Stimulated activated CD4-positive, alpha-beta T cell treated with anti-CD3 and anti-CD28 coated beads, Interleukin-1b, Interleukin-23, amount 100 ng/mL, for 24 hours (primary cell): ENCODE measurements at regions not wholly inside any gene's neighbourhood (a gene's known extent, or its start where the extent isn't known, plus 50 kb on each side); places are given as distances from the start of the nearest gene placed in this dataset.
"Not testable (repeated sequence)": the region's sequence is repeated elsewhere in the genome, so short reads cannot be mapped to it uniquely, and the experiment has no call there.

Source experiments
- DNase-seq, 4 experiments: peaks; one replicate each; pipeline ENCODE4 v3.0.0-alpha.2; 2020; ENCODE audit warnings: low read depth in 4 of 4, low spot score in 1 of 4

DNA sequence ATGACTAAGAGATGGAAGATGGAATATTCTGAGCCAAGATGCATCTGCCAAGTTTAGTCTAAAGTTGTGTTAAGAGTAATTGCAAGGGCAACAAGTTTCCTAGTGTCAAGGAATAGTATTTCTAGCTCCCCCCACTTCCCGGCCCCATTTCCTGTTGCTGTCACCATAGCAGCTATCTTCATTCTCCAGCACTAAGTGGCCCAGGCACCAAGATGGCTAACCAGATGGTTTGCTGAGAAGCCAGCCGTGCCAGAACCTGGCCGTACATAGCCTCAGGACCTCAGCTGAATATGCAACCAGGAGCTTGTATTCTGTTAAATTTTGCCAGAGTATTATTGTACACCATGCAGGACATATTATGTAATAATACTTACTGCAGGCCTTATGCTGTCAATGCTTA is 108.8 kb upstream of the UMPS start:
- no peak for DNase-seq

DNA sequence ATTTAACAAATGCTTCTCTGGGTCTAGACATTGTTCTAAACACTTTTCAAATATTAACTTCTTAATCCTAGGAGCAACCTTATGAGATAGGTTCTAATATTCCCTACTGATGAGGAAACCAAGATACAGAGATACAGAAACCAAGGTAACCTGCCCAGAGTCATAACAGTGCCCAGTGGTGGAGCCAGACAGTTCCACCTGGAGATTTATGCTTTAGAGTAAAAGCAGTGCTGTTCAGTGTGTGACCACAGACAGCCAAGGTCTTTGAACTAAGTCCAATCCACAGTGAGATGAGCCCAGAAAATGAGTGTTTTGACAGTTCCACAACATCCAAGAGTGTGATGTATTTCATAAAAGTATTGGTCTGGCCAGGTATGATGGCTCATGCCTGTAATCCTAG is 105.2 kb upstream of the UMPS start:
- no peak for DNase-seq

DNA sequence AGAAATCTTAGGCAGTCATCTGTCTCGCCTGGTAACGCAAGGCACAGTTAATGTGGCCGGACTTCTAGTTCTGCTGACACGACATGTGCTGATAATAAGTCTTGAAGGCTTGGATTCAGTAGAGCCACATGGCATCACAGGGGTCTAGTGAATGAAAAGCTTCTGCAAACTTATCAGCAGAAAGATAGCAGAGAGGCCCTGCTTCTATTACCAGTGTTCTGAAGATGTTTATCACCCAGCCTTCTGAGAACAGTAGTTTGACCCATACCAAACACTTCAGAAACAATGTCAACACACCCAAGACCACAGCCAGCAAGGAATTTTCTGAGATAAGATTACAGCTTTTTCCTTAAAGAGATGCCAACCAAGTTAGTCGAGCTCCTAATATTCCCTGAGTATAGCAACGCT is 102.7 kb upstream of the UMPS start:
- DNase-seq, result no peak

DNA sequence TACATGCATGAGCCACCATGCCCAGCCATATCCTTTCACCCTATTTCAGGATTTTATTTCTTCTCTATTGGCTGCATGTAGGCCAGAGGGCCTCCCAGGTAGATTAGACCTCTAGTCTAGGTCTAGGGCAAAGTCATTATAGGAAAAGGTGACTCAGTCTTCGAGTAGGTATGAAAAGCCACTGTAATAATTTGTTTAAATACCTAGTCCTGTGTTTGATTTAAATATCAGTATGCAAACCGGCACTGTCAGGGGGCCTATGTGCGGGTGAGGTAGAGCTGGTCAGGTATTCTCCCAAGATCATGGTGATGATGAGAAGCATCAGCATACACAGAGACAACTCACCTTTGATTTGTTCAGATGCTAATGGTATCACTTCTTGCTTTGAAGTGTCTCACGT is 101.4 kb upstream of the UMPS start:
- no peak for DNase-seq

DNA sequence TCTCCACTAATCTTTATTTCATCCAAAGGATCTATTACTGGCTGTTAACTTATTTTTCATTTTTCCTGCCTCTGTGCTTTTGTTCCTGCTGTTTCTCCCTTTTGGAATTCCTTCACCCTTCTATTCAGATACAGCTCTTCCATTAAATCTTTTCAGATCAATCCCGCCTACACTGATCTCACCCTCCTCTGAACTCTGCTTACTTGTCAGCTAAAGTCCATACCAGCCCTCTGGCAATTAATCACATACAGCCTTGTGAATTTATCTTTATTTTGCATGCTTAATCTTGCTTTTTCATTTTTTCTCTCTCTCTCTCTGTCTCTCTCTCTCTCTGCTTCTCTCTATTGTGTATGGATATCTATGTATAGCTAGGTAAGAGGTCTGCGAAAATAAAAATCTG is 100.8 kb upstream of the UMPS start:
- DNase-seq, result no peak

DNA sequence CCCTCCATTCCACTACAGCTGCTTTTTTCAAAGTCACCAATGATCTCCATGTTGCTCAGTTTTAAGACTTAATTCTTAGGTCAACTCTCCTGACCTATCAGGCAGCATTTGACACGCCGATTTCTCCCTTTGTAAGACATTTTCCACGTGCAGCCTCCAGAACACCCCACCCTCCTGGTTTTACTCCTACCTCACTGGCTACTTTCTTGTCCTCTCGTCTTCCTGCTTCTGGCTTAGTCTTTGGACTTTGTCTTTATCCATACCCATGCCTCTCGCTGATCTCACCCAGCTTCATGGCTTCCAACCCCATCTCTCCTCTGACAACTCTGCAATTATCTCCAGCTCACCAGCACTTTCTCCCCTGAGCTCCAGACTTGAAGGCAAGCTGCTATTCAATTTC is 99.3 kb upstream of the UMPS start:
- no peak for DNase-seq

DNA sequence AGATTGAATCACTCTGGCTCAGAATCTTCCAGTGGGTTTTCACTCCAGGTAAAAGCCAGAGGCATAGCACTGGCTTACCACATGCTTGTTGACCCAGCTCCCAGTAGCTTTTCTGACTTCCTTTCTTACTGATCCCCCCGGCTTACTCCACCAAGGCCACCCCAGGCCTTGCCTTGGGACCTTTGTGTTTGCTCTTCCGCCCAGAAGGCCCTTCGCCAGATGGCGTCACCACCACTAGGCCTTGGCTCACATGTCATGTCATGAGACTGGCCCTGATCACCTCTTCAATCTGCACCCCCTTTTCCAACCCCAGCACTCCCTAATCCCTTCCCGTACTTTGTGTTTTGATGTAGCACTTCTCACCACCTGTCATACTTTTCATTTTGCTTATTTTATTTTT is 98.5 kb upstream of the UMPS start:
- no peak for DNase-seq

DNA sequence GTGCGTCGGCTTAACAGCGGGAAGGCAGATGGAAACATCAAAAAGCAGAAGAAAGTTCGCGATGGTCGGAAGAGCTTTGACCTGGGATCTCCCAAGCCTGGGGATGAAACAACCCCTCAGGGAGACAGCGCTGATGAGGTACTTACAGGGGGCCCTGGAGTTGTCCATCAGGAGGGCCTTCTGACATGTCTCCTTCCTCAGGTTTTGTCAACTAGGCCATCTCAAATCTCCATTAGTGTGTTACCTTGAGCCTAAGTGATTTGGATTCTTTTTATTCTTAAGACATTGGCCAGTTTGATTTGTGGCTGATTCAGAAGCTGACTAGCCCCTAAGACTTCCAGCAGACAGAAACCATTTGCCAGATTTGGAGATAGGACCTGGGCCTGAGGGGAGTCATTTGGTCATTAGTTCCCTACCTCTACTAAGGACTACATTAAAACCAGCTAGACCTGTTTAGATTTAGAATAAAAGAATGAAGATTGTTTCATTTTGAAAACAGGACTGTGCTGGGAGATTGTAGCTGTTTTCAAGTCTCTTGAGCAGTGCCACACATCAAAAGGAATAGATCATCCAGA is 97.6 kb upstream of the UMPS start:
- DNase-seq, result no peak

DNA sequence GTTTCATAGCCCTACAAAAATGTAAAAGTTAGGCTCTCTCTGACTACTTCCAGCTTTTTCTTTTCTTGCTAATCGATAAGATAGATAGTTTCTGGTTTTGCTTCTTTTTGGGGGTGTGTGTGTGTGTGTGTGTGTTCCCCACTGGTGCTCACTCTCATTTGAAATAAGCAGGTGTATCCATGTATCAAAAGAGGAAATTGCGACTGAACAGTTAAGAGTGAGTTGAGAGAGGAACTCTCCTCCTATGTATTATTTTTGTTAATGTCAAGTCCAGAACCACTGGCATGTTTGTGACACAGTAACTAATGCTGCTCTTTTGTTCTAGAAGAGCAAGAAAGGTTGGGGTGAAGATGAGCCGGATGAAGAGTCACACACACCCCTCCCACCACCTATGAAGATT is 96.7 kb upstream of the UMPS start:
- DNase-seq, result no peak

DNA sequence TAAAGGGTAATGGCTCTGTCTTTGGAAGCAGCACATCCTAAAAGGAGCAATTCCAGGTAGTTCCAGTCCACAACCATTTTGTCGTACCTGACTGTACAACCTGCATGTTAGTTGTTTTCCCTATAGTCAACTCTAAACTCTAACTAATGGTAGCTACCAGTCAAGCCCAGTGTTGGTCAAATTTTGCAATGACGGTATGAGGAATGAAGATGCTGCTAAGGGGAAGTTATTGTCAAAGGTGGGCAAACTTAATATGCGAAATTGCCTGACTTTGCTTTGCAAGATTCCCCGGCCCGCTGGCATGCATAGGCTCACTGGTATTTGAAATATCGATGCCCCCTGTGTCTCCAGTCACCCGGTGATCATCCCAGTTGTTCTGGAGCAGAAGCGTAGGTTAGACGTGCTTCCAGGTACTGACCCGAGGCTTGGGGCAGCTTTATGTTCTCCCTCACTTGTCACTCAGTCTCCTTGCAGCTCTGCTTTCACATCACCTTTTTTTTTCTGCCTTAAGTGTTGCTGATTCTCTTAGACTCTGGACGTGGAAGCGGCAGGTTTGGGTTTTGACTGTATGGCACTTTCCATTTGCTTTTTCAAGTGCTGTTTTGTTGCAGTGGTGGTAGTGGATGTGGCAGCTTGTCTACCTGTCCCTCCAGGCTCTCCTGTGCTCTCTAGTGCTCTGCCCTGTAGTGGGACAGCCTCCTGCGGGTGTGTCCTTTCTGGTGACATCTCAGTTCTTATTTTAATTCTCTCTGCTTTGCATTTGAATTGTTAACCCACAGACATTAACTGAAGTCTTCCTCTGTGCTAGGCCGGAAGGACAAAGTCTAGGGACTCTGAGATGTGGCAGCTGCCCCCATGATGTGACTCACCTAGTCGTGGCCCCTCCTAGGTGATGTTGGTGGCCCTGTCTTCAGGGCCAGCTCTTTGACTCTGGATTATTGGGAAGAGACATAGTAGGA is 95.8 kb upstream of the UMPS start:
- DNase-seq, result no peak

DNA sequence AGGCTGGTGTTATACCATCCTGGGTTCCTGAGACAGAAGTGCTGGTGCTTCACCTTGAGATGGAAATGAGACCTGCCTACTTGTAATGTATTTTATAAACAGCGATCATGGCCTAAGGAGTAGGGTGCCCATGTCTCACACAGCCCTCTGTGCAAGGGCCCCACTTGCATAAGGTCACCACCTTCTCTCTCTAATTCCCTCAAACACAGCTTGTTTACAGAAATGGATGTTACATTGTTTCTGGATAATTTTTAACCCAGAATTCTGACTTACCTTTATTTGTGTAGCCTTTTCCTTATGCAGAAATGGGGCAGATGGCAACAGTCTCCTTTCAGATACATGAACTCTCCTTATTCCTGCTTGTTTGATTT is 95.1 kb upstream of the UMPS start:
- DNase-seq, result no peak

DNA sequence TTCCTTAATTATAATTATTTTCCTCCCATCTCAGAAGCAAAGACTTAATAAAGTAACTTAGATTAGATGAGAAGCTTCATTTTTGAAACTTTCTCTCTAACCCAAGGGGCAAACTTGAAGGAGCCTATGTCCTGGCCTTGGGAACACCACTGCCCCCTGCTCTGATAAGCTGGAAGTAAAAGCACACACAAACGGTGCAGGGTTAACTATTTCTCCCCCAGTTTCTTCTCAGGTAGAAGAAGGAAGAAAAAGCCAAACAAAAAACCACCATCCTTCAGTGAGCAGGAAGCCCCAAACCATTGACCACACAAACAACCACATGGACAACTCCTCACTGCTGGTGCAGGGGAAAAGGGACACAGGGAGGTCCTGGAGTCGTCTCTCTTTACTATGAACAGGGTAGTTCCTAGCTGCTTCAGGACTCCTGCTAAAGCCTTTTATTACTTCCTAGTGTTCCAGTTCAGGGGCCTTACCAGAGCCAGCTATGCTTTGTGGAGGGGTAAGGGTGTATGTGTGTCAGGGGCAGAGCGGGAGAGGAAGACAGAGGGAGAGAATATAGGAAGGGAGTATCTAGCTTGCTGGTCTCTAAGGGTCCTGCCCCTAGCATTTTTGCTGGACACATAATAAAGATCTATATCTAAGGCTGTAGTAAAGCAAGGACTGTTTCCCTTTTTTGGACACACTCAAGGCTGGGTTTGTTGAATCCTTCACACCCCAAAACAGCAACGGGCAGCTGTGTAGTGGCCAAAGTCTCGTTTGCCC is 94.0 kb upstream of the UMPS start:
- DNase-seq, result no peak

DNA sequence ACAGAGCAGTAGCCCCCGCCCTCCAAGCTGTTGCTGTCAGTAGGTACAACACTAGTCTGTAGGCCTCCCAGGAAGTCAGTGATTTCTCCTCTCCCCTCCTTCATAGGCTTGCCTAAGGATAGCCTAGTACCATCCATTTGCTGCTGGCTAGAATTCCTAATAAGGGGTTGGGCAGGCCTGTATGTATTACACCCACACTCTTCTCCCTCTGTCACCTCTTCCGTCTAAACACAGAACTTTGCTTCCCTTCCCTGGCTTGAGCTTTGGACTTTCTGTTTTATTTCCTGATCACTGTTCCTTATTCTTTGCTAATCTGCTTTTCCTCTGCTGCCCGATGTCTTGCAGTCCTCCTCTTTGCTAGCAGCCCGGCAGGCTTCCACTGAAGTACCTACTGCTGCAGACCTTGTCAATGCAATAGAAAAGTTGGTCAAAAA is 93.4 kb upstream of the UMPS start:
- no peak for DNase-seq

DNA sequence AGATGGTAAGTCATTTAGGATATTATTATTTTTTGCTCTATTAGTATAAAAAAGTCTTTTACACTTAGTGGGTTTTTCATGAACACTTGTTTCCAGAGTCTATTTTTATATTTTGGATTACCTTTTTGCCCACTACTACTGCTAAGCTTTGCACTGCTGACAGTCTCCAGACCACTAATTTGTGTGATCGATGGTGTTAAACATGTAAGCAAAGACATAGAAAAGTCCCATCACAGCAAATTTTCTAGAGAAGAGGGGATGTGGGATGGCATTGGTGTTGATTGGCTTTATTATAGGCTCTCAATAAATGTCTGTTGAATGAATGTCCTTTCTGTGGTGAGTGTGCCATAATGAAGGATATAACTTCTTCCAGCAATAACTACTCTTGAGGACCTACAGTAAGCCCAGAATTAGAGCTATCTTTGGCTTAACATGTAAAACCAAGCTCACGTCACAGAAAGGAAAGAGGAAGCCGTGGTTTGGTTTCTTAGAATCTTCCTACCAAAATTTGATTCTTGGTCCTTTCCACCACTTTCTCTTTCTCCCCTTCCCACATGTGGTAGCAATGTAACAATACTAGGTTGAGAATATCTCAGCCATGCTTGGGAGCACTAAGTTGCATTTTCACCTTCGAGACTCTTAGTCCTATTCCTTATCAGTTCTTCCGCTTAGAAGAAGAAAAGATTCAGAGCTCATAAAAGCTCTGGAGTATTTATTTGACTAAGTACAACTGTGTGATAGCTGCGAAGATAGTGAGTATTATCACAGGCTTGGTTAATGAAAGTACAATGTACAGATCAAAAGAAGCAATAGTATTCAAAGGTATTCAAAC is 90.6 kb upstream of the UMPS start:
- no peak for DNase-seq

DNA sequence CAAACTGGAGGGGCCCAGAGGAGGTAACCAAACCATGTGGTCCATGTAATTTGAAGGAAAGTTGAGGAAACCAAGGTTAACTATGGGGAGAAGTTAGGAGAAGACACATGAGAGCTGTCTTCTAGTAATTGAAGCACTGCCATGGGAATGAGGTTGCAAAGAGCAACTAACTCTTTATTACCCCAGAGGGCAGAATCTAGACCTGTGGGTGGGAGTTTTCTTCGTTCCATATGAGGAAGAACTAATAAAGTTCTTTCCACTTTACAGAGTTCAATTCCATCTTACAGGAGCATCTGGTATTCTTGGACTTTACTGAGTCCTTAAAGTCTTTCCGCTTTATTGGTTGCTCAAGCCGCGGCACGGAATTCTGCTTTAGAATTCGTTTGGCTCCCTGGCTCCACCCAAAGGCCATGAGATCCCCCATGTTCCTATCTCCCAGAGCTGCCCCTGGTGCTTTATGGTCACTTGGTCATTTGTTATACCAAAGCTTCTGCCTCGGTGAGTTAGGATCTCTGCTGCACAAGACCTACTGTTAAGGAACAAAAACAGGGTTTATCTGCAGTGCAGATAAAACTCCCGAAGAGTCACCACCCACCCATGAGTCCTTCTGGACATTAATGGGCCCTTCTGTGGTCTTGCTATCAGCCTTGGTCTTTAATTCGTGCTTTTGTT is 89.5 kb upstream of the UMPS start:
- DNase-seq, result no peak

DNA sequence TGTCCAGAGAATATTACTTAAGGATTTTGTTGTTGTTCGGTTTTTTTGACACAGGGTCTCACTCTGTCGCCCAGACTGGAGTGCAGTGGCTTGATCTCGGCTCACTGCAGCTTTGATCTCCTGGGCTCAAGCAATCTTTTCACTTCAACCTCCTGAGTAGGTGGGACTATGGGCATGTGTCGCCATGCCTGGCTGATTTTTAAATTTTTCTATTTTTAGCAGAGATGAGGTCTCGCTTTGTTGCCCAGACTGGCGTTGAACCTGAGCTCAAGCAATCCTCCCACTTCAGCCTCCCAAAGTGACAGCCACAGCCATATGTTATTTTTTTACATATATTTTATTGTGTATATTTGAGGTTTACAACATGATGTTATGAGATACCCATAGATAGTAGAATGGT is 86.8 kb upstream of the UMPS start:
- DNase-seq, result no peak

DNA sequence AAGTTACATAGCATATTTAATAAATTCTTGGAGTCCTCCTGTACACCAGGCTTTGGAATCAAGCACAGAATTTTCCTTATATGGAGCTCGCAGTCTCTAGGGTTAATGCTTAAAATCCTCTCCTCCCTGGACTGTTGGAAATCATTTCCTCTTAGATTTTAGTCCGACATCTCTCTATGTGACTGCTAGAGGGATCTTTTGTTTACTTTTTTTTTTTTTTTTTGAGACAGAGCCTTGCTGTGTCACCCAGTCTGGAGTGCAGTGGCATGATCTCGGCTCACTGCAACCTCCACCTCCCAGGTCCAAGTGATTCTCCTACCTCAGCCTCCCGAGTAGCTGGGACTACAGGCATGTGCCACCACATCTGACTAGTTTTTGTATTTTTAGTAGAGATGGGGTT is 84.1 kb upstream of the UMPS start:
- not testable (repeated sequence) for DNase-seq

DNA sequence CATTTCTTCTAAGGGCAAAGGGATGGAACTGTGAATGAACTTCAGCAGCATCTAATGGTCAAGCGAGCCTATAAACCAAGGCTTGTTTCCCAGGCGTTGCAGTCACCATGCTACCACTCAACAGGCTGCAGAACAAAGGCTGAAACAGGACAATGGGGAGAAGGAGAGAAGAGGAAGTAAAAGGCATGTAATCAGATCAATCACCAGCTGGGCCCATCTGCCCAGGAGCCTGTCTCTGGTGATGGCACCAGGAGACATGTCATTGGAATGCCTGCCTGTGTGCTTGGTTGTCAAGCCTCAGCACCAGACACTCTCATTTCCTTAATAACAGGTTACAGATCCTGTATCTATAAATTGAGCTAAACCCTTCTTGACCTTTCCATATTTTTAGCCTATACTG is 81.7 kb upstream of the UMPS start:
- no peak for DNase-seq

DNA sequence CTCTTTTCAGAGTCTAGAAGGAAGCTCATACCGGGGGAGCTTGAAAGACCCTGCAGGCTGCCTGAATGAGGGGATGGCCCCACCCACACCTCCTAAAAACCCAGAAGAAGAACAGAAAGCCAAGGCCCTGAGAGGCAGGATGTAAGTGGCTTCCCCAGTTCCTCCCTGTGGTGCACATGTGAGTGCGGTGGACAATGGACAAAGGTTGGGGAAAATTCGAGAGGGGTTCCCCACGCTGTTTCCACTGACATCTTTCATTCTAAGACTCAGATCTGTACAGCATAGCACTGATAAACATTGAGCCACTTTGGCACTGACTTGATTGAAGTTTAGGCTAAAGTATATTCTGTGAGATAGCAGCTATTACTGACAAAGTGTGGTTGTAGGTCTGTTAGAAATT is 79.5 kb upstream of the UMPS start:
- no peak for DNase-seq

DNA sequence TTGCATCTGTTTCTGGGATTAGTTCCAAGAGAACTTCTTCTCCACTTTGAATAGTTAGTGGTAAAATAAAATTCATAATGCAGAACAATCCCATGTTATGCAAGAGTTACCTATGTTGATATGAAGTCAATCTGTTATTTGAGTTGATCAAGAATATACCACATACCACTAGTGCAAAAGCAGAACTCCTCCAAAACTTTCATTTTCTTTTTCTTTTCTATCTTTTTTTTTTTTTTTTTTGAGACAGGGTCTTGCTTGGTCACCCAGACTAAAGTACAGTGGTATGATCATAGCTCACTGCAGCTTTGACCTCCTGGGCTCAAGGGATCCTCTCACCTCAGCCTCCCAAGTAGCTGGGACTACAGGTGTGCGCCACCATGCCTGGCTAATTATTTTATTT is 78.8 kb upstream of the UMPS start:
- DNase-seq, result not testable (repeated sequence)

DNA sequence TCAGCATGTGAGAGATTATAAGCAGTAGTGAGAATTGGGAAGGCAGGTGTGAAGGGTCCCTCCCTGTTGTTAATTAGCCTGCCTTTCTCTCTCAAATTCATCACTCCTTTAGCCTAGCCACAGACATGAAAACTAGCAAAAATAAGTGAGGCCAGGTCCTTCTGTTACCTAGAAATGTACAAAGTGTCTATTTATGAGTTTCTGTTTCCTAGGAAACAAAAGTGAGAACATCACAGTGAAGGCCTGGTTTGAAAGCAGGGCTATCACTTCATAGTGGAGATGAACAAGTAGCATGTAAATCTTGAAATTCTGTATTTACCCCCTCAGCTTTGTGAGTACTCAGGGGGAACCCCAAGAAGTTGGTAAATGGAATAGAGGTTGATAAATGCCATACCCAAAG is 78.2 kb upstream of the UMPS start:
- no peak for DNase-seq
